GM21576 (cell line): ENCODE measurements at regions not wholly inside any gene's neighbourhood (a gene's known extent, or its start where the extent isn't known, plus 50 kb on each side); places are given as distances from the start of the nearest gene placed in this dataset.

ENCODE experiments used
- ATAC-seq: cut with Tn5 transposase; IDR thresholded peaks from one replicate; pipeline ENCODE4 v1.9.1; 2021; ENCODE audit warnings: mild to moderate bottlenecking, moderate library complexity; ENCODE audit not compliant: unreplicated experiment

- no peak for ATAC-seq
Observed at GRCh38 chr2:207286106-207286505, 120.4 kb upstream of the KLF7 start.

DNA sequence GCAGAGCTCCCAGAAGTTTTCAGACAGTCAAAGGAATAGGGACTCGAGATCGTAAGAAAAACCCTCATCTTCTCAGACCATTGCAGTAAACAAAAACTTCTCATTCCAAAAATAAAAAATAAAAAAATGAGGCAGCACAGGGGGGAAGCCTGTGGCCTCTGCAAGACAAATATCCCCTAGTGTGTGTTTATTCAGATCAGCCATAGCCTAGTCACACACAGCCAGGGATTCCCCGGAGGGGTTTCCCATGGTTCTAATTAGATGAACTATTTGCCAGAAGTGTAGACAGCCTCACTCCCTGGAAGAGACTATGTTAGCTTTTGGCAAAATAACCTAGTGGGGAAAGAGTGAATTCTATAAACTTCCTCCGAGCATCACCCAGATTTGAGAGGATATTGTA is 122.9 kb upstream of the KLF7 start:
- ATAC-seq = peak; percentile 54

DNA sequence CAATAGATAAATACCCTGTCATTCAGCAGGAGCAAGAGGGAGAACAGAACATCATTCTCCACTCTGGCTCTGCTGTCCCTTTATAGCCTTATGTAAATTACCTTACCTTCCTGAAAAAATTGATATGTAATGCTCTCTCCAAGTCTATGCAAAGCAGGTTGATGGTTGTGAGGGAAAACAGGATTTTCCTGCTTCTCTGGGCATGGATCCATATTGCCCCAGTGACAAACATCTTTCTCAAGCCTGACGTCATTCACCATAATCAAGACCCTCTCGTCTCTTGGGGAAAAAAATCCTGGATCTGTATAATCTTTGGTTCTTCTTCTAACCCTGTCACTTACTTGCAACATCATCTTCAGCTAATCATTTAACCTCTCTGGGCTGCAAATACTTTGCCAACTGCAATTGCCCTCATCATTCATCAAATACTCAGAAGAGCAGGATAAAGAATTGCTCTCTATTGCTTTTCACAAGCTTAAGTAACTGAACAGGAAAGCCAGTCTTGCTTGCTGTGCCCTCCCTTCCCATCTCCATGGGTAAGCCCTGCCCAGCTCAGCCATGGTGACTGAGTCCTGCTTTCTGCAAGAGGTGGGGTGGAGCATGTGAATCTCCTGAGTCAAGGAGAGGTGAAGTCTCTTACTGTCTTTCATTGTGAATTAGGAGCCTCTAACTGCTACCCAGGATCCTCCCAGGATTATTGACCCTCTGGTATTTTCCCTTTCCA is 123.7 kb upstream of the KLF7 start:
- ATAC-seq = no peak

DNA sequence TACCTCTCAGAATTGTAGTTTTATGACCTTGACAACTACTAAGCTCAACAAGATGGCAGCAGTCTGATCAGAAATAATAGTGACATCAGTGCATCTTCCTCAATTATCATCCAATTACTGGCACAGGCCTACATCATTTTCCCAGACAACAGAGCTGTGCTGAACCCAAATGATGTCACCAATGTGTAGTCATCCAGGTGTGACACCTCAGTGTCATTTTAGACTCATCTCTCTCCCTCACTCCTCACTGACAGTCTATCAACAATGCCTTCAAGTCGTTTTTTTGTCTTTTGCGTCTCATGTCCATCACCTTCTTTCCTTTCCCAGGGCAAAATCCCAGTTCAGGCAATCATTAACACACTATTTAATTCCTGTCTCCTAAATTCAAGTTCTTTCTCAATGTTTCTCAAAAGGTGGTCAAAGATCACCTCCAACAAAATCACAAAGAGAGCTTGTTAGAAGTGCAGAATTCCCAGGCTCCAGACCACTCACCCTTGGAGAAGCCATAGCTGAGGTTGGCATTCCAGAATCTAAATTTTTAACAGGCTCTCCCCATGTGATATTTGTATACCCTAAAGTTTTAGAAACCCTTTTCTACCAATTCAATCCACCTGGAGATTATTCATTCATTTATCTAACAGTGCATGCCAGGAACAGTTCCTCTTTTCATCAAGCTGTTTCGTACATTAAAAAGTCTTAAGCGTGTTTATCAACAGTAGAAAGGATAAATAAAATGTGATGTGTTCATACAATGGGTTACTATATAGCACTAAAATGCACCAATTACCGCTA is 125.3 kb upstream of the KLF7 start:
- ATAC-seq = no peak

GRCh38 chr2:207291625-207292252 is 126.0 kb upstream of the KLF7 start:
- ATAC-seq = peak; percentile 45

GRCh38 chr2:207296265-207296948 is 130.7 kb upstream of the KLF7 start:
- ATAC-seq = no peak

- ATAC-seq = no peak
Observed at GRCh38 chr2:207300817-207301216, 135.1 kb upstream of the KLF7 start.

GRCh38 chr2:207304761-207305160 is 139.0 kb upstream of the KLF7 start:
- ATAC-seq = no peak

GRCh38 chr2:207308519-207309224 is 142.9 kb upstream of the KLF7 start:
- ATAC-seq = no peak

DNA sequence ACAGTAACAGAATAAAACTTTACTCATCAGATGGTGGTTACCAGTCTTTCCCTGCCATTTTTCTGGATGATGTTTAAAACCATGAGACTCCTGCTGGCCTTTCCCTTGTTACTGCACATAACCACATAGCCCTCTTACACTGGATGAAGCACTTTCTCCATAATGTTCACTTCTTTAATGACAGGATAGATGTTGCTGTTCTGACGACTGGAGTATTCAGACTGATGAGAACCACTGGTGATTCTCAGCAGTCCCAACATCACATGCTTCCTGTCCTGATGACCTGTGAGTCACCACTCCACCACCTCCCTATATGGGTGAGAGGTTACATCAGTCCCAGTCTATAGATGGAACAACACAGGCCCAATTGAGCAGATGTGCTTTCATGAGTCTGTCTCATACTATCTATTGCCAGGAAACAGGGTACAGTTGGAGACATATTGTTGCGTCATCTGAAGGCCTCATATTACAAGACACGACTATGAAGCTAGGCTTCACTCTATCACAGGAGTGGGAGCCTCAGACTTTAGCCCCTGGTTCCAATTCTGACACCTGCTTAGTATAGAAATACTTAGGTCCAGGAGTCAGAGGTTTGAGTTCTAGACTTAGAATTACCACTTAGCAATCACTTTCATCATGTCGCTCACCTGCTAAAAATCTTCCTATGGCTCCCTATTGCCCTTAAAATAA is 145.7 kb upstream of the KLF7 start:
- peak; percentile 96 for ATAC-seq

DNA sequence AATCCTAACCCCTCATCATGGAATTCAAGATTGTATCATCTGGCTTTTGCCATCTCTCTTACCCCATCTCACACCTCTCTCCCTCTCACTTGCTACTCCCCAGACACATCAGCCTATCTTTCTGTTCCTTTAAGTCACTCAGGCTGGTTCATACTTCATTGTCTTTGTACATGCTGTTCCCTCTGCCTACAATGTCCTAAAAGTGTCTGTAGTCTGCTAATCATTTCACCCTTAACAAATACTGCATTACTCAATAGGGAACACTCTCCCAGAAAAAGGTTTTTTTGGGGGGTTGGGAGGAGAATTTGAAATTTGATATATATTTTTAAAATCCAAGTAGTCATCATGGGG is 146.2 kb upstream of the KLF7 start:
- ATAC-seq = no peak

GRCh38 chr2:207313947-207314346 is 148.2 kb upstream of the KLF7 start:
- ATAC-seq = no peak

DNA sequence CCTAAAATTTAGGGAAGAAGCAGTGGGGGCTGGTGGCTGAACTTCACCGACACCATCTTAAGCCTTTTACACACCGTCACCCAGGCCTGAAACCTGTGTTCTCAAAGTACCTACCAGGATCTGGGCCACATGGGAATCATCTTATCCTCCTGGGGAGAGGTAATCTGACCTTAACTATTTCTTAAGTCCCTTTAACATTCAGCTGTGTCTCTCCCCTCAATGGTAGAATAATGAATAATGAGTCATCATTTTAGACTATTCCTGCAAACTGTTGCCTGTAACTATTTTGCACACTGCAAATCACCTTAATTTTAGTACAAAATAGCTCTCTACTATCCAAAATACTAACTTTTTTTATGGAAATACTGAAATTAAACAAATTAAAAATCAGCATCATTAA is 149.4 kb upstream of the KLF7 start:
- no peak for ATAC-seq

- ATAC-seq = no peak
Observed at GRCh38 chr2:207316484-207316883, 150.7 kb upstream of the KLF7 start.

DNA sequence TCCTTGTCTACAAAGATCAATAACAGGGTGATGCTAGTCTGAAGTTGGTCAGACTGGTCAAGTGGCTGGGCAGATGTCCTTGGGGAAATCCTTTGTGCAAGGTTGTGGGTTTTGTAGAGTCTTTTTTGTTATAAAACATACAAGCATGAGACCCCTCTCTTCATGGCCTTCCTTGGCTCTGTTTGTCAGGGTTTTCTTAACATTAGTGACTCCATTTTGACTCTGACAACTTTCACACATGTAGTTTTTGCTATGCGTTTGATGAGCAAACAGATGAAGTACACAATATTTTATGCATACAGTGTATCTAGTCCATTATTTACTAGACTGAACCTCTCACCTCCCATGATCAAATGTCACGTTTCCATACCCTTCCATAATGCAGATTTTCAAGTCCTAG is 151.2 kb upstream of the KLF7 start:
- no peak for ATAC-seq

- ATAC-seq = no peak
Observed at GRCh38 chr2:207317378-207317984, 151.7 kb upstream of the KLF7 start.

DNA sequence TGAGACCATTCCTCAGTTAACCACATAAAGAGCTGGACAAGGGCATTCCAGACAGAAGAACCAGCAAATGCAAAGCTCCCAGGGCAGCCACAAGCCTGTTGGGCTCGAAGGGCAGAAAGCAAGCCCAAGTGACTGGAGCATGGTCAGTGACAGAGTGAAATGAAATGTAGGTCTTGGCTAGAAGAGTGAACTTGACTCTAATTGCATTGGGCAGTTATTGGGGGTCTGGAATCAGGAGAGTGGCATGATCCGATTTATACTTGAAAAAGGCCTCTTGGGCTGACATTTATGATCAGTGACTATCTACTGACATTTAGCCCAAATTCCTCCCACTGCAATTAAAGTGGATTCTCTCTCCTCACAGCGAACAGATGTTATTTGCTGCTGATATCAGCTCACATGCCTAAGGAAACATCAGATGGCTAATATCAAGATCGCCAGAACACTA is 152.5 kb upstream of the KLF7 start:
- no peak for ATAC-seq

DNA sequence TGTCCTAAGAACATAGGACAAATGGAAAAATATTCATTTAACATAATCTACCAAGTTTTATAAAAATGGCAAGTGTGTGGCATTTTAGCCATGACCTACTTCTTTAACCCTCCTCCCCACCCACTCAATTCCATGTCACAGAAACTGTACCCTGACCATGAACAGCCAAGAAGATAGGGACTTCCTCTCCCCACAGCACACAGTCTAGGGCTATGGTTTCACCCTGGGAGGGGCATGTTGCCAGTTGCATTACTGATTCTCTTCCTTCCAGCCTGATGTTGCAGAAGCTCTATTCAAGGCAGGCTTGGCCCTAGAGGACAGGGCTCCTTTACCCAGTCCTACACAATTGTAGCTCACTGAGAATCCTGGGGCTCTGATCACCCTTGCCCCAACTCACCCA is 153.6 kb upstream of the KLF7 start:
- no peak for ATAC-seq

GRCh38 chr2:207320381-207321159 is 154.8 kb upstream of the KLF7 start:
- ATAC-seq = no peak
